ENCODE measurements at regions not wholly inside any gene's neighbourhood (a gene's known extent, or its start where the extent isn't known, plus 50 kb on each side); places are given as distances from the start of the nearest gene placed in this dataset.

DNA sequence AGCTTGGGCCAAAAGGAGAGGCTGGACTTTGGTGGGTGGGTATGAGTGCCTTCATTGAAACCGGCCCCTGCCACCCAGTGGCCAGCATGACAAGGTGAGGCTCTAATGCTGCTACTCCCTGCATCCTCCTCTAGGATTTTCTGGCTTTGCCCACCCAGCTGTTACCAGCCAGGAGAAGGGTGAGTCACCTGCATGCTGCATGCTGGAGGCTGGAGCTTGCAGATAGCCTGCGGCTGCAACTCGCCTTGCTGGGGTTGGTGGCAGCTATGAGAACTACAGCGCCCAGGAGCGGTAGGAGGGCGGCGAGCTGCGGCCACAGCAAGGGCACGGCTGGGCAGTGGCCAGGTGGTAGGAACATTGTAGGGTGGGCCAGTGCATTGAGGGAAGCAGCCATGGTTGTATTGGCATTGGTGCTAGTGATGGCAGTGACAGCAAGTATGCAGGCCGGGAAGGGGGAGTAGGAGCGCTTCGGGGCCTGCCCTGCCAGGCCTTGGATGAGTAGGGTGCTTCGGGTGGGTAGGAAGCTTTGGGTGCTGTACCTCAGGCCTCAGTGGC lies 75.4 kb upstream of the SLC35G4 start:
- ChIA-PET POLR2A (no interaction called here), CTCF (interaction anchor here (1.7 kb wide), 1 partner anchor 20 kb away, joined by 4 read pairs; no protein-coding TSS in a partner anchor), RAD21 (ENCODE audit: low non-redundant PET in 1 of 2, low total read pairs in 2 of 2, uncharacterized antibody in 2 of 2, unreplicated experiment in 2 of 2) (no interaction called here)
- DNase-seq (ENCODE audit: low read depth, low spot score) (no peak), ATAC-seq (no peak)
- Histone ChIP-seq H3K36me3 (ENCODE audit: control insufficient read depth in 1 of 2, insufficient read depth in 2 of 2, low read length in 2 of 2) (no peaks in the 10 kb centered on the region), H2AFZ (ENCODE audit: low read depth, low read length, poor library complexity, severe bottlenecking) (no peak overlapping the region), H3K4me3 (replicated peaks in 1 of 2; ENCODE audit: low read depth in 1 of 2, low read length in 2 of 2) (no peak overlapping the region), H3K27ac (ENCODE audit: low read depth, low read length) (no peak overlapping the region), H3K9me2 (ENCODE audit: insufficient read depth) (no peaks in the 10 kb centered on the region), H3K9ac (ENCODE audit: low read length) (no peak overlapping the region), H3K4me2 (ENCODE audit: low read length) (no peak overlapping the region), H4K20me1 (ENCODE audit: insufficient read depth) (no peaks in the 10 kb centered on the region), H3K4me1 (ENCODE audit: control insufficient read depth in 1 of 2, insufficient read depth in 2 of 2, low read length in 2 of 2) (no peaks in the 10 kb centered on the region), H3K79me2 (ENCODE audit: insufficient read depth, low read length) (no peaks in the 10 kb centered on the region), H3K27me3 (ENCODE audit: insufficient read depth, low read length) (peaks cover 20% of the 10 kb centered on the region; the same call in 1 of the 2 replicates), H3K9me3 (ENCODE audit: control insufficient read depth in 1 of 2, insufficient read depth in 1 of 2, low read depth in 1 of 2, low read length in 2 of 2) (no peaks in the 10 kb centered on the region)
- TF ChIP-seq FOSL1 (IDR thresholded peaks at IDR 0.05; ENCODE audit: low read depth) (no peak), ELF1 (IDR thresholded peaks at IDR 0.05; ENCODE audit: borderline replicate concordance, low read depth) (no peak), CEBPB (IDR thresholded peaks at IDR 0.05; ENCODE audit: low read depth) (no peak), SRF (IDR thresholded peaks at IDR 0.05; ENCODE audit: low read depth) (no peak), TCF7L2 (IDR thresholded peaks at IDR 0.05; ENCODE audit: borderline replicate concordance, extremely low read depth, insufficient read depth, insufficient read length) (no peak), POLR2A (IDR thresholded peaks at IDR 0.05; ENCODE audit: borderline replicate concordance, extremely low read depth, insufficient read depth, insufficient read length) (no peak), JUND (IDR thresholded peaks at IDR 0.05) (no peak), ZFX (IDR thresholded peaks at IDR 0.05) (no peak), SIN3A (IDR thresholded peaks at IDR 0.05; ENCODE audit: low read depth) (no peak), EZH2phosphoT487 (IDR thresholded peaks at IDR 0.05; ENCODE audit: borderline replicate concordance) (no peak), CBX3 (IDR thresholded peaks at IDR 0.05; ENCODE audit: low read depth) (no peak), EZH2 (IDR thresholded peaks at IDR 0.05) (no peak), RAD21 (IDR thresholded peaks at IDR 0.05; ENCODE audit: low read depth) (no peak), POLR2AphosphoS5 (IDR thresholded peaks at IDR 0.05; ENCODE audit: low read depth, low read length) (no peak)
- TF ChIP-seq, protein P1, sequence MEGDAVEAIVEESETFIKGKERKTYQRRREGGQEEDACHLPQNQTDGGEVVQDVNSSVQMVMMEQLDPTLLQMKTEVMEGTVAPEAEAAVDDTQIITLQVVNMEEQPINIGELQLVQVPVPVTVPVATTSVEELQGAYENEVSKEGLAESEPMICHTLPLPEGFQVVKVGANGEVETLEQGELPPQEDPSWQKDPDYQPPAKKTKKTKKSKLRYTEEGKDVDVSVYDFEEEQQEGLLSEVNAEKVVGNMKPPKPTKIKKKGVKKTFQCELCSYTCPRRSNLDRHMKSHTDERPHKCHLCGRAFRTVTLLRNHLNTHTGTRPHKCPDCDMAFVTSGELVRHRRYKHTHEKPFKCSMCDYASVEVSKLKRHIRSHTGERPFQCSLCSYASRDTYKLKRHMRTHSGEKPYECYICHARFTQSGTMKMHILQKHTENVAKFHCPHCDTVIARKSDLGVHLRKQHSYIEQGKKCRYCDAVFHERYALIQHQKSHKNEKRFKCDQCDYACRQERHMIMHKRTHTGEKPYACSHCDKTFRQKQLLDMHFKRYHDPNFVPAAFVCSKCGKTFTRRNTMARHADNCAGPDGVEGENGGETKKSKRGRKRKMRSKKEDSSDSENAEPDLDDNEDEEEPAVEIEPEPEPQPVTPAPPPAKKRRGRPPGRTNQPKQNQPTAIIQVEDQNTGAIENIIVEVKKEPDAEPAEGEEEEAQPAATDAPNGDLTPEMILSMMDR (IDR thresholded peaks at IDR 0.05 in 2 of 3, conservative IDR thresholded peaks at IDR 0.05 in 1 of 3; ENCODE audit: borderline replicate concordance in 1 of 3, insufficient read depth in 1 of 3, low read depth in 2 of 3, low read length in 2 of 3), result no peak
- TF ChIP-seq, protein P2, sequence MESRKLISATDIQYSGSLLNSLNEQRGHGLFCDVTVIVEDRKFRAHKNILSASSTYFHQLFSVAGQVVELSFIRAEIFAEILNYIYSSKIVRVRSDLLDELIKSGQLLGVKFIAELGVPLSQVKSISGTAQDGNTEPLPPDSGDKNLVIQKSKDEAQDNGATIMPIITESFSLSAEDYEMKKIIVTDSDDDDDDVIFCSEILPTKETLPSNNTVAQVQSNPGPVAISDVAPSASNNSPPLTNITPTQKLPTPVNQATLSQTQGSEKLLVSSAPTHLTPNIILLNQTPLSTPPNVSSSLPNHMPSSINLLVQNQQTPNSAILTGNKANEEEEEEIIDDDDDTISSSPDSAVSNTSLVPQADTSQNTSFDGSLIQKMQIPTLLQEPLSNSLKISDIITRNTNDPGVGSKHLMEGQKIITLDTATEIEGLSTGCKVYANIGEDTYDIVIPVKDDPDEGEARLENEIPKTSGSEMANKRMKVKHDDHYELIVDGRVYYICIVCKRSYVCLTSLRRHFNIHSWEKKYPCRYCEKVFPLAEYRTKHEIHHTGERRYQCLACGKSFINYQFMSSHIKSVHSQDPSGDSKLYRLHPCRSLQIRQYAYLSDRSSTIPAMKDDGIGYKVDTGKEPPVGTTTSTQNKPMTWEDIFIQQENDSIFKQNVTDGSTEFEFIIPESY (IDR thresholded peaks at IDR 0.05; ENCODE audit: extremely low read depth, insufficient replicate concordance, low read length), result no peak
- TF ChIP-seq, protein P3, sequence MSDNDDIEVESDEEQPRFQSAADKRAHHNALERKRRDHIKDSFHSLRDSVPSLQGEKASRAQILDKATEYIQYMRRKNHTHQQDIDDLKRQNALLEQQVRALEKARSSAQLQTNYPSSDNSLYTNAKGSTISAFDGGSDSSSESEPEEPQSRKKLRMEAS (IDR thresholded peaks at IDR 0.05), result no peak
- intact Hi-C loops (cut with micrococcal nuclease), result no loop called here
- no TSS peak for BruUV-seq (replicated peaks)

All from HCT116 (cell line).